ENCODE measurements at regions not wholly inside any gene's neighbourhood (a gene's known extent, or its start where the extent isn't known, plus 50 kb on each side); places are given as distances from the start of the nearest gene placed in this dataset.

GRCh38 chr14:100405760-100406455, 82.8 kb downstream of the SLC25A47 start:
- TF ChIP-seq CTCF (IDR thresholded peaks at IDR 0.05), result no peak
- H3K9me3 Mint-ChIP-seq, result no peaks in the 10 kb centered on the region
- ChIA-PET CTCF (interaction anchor here (1.0 kb wide), 1 partner anchor 16 kb away, joined by 3 read pairs; no protein-coding TSS in a partner anchor), POLR2A (no interaction called here)
- no peak for DNase-seq
- no peak for ATAC-seq
- H3K27ac Mint-ChIP-seq, result no peak overlapping the region
- H3K27me3 Mint-ChIP-seq, result no peaks in the 10 kb centered on the region
- peaks cover 36% of the 10 kb centered on the region for H3K4me1 Mint-ChIP-seq (ENCODE audit: low read depth)
- no peaks in the 10 kb centered on the region for H3K36me3 Mint-ChIP-seq (ENCODE audit: low read depth)
- no peak overlapping the region for H3K4me3 Mint-ChIP-seq
- intact Hi-C loops (cut with micrococcal nuclease), result no loop called here

- TF ChIP-seq CTCF (IDR thresholded peaks at IDR 0.05), result no peak
- no peaks in the 10 kb centered on the region for H3K9me3 Mint-ChIP-seq
- H3K27ac Mint-ChIP-seq, result peak overlapping the region; percentile 72
- H3K27me3 Mint-ChIP-seq, result no peaks in the 10 kb centered on the region
- intact Hi-C loops (cut with micrococcal nuclease), result no loop called here
- ATAC-seq, result peak; percentile 83
- POLR2A ChIA-PET, result interaction anchor here (1.2 kb wide), 1 partner anchor 31 kb away, joined by 3 read pairs; a partner anchor contains a TSS
- H3K36me3 Mint-ChIP-seq (ENCODE audit: low read depth), result no peaks in the 10 kb centered on the region
- peak; percentile 47 for DNase-seq
- CTCF ChIA-PET, result interaction anchor here (0.8 kb wide), 1 partner anchor 27 kb away, joined by 3 read pairs; no protein-coding TSS in a partner anchor
- H3K4me1 Mint-ChIP-seq (ENCODE audit: low read depth), result peaks cover 36% of the 10 kb centered on the region
- no peak overlapping the region for H3K4me3 Mint-ChIP-seq
These were observed 83.5 kb downstream of the SLC25A47 start for GRCh38 chr14:100406505-100407131.

GRCh38 chr14:100407376-100408102, 84.4 kb downstream of the SLC25A47 start:
- H3K4me1 Mint-ChIP-seq (ENCODE audit: low read depth), result peaks cover 36% of the 10 kb centered on the region
- no peak for TF ChIP-seq CTCF (IDR thresholded peaks at IDR 0.05)

GRCh38 chr14:100408350-100409002, 85.3 kb downstream of the SLC25A47 start:
- intact Hi-C loops (cut with micrococcal nuclease), result no loop called here
- H3K9me3 Mint-ChIP-seq, result no peaks in the 10 kb centered on the region
- DNase-seq (no peak), ATAC-seq (peak; percentile 37)
- no peaks in the 10 kb centered on the region for H3K36me3 Mint-ChIP-seq (ENCODE audit: low read depth)
- H3K4me3 Mint-ChIP-seq, result no peak overlapping the region
- ChIA-PET CTCF (interaction anchor here (0.7 kb wide), 1 partner anchor 244 kb away, joined by 3 read pairs; no protein-coding TSS in a partner anchor), POLR2A (interaction anchor here (0.7 to 1.0 kb wide), 2 partner anchors 131 to 177 kb away, joined by 4 read pairs; no protein-coding TSS in a partner anchor)
- peaks cover 35% of the 10 kb centered on the region for H3K4me1 Mint-ChIP-seq (ENCODE audit: low read depth)
- no peaks in the 10 kb centered on the region for H3K27me3 Mint-ChIP-seq
- TF ChIP-seq CTCF (IDR thresholded peaks at IDR 0.05), result no peak
- no peak overlapping the region for H3K27ac Mint-ChIP-seq

More at GRCh38 chr14:100407376-100408102, 84.4 kb downstream of the SLC25A47 start:
- DNase-seq (no peak), ATAC-seq (no peak)
- no peak overlapping the region for H3K4me3 Mint-ChIP-seq
- H3K27me3 Mint-ChIP-seq, result no peaks in the 10 kb centered on the region
- ChIA-PET POLR2A (interaction anchor here (1.0 to 1.2 kb wide), 2 partner anchors 32 to 178 kb away, joined by 3 to 4 read pairs; a partner anchor contains a TSS), CTCF (interaction anchor here (0.7 to 0.8 kb wide), 2 partner anchors 26 to 245 kb away, joined by 3 read pairs; no protein-coding TSS in a partner anchor)
- intact Hi-C loops (cut with micrococcal nuclease), result no loop called here
- H3K9me3 Mint-ChIP-seq, result no peaks in the 10 kb centered on the region
- H3K27ac Mint-ChIP-seq, result no peak overlapping the region
- no peaks in the 10 kb centered on the region for H3K36me3 Mint-ChIP-seq (ENCODE audit: low read depth)
